ENCODE measurements at regions not wholly inside any gene's neighbourhood (a gene's known extent, or its start where the extent isn't known, plus 50 kb on each side); places are given as distances from the start of the nearest gene placed in this dataset.

DNA sequence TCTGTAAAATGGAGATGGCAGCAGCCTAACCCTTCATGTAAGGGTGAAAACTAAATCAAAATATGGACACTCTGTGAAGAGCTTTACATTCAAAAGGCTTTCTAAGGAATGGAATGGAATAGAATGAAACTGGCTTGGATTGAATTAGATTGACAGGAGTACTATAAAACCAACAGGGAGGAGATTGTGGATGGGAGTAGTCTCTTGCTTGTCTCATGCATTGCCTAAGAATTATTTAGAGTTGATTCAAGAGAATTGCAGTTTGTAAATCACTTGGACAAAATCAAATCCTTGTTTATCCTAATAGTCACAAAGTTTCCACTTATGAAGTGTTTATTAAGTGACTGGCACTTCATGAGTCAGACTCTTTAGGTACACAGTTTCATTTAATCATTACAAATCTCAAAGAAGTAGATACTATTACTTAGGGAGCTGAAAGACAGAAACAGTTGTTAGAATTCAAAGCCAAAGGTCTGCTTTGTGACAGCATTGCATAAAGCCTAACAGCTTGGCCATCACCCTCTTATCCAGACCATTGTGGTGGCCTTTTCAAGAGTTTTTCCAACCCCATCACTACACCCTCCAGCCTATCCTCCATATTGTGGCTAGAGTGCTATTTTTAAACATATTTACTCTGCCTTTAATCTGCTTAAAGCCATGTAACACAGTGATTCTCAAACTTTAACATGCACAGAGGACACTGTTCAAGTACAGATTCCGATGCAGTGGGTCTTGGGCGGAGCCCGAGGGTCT is 91.9 kb upstream of the GHITM start:
- Histone ChIP-seq H3K9me3 (no peaks in the 10 kb centered on the region), H3K27ac (no peak overlapping the region), H3K27me3 (no peaks in the 10 kb centered on the region), H3K36me3 (no peaks in the 10 kb centered on the region), H3K4me1 (no peaks in the 10 kb centered on the region), H3K4me3 (no peak overlapping the region)
- DNase-seq (ENCODE audit: low spot score in 2 of 2), result no peak
- no peak for TF ChIP-seq CTCF (IDR thresholded peaks at IDR 0.05)
- intact Hi-C loops (cut with DNase I), result no loop called here

GRCh38 chr10:84049645-84050011 is 89.7 kb upstream of the GHITM start:
- H3K36me3 ChIP-seq, result no peaks in the 10 kb centered on the region
- H3K9me3 ChIP-seq, result no peaks in the 10 kb centered on the region
- H3K4me3 ChIP-seq, result no peak overlapping the region
- H3K27ac ChIP-seq, result no peak overlapping the region
- no peaks in the 10 kb centered on the region for H3K4me1 ChIP-seq
- no peak for TF ChIP-seq CTCF (IDR thresholded peaks at IDR 0.05)
- intact Hi-C loops (cut with DNase I), result no loop called here
- no peak for DNase-seq (ENCODE audit: low spot score in 2 of 2)
- H3K27me3 ChIP-seq, result no peaks in the 10 kb centered on the region

DNA sequence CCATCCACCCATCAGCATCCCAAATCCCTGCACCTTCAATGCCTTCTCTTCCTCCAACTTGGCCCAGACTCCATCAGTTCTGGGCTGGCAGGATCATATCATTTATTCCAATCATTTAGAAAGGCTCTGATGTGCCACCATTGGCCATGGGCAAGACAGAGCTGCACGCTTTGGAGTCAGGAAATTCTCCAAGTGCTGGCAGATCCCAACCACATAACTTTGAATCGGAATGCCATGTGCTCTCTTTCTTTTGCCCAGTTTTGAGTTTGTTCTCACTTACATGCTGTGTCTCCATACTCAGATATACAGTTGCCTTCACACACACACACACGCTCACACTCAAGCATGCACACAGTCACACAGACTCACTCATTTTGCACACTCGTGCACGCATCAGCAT is 85.7 kb upstream of the GHITM start:
- Histone ChIP-seq H3K27ac (no peak overlapping the region), H3K36me3 (no peaks in the 10 kb centered on the region), H3K4me3 (no peak overlapping the region), H3K4me1 (no peaks in the 10 kb centered on the region), H3K27me3 (no peaks in the 10 kb centered on the region), H3K9me3 (no peaks in the 10 kb centered on the region)
- intact Hi-C loops (cut with DNase I), result no loop called here
- TF ChIP-seq CTCF (IDR thresholded peaks at IDR 0.05), result no peak
- DNase-seq (ENCODE audit: low spot score in 2 of 2), result no peak

DNA sequence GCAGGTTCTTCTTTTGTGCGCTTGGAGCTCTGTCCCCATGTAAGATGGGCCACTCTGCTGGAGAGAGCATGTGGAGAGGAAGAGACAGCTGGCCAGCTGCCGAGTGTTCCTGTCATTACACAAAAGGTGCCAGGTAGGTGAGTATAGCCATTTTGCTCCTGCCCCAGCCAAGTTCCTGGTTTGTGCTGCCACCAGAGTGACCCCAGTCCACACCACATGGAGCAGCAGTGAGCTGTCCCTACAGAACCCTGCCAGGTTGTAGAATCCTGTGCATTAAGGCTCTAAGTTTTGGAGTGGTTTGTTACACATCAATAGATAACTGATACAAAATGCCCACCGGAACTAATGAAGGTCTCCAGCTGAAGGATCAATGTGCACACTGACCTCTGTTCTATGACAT is 84.6 kb upstream of the GHITM start:
- Histone ChIP-seq H3K27ac (no peak overlapping the region), H3K4me3 (no peak overlapping the region), H3K36me3 (no peaks in the 10 kb centered on the region), H3K9me3 (no peaks in the 10 kb centered on the region), H3K4me1 (no peaks in the 10 kb centered on the region), H3K27me3 (no peaks in the 10 kb centered on the region)
- no peak for TF ChIP-seq CTCF (IDR thresholded peaks at IDR 0.05)
- DNase-seq (ENCODE audit: low spot score in 2 of 2), result no peak
- intact Hi-C loops (cut with DNase I), result no loop called here

- Histone ChIP-seq H3K27me3 (no peaks in the 10 kb centered on the region), H3K36me3 (no peaks in the 10 kb centered on the region), H3K9me3 (no peaks in the 10 kb centered on the region), H3K27ac (no peak overlapping the region), H3K4me1 (no peaks in the 10 kb centered on the region), H3K4me3 (no peak overlapping the region)
- intact Hi-C loops (cut with DNase I), result no loop called here
- no peak for TF ChIP-seq CTCF (IDR thresholded peaks at IDR 0.05)
- DNase-seq (ENCODE audit: low spot score in 2 of 2), result no peak
Observed at GRCh38 chr10:84059526-84059925, 79.8 kb upstream of the GHITM start.

DNA sequence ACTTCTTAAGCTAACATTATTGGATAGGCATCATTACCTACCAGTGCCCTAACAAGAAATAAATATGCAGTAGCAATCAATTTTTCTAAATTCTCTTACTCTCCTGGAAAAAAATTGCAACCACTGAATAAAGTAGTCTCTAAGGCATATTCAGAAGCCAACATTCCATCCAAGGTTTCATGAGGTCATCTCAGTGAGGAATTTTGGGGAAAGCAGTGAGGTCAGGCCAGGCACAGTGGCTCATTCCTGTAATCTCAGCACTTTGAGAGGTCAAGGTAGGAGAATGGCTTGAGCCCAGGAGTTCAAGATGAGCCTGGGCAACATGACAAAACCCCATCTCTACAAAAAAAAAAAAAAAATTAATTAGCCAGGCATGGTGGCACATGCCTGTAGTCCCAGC is 75.9 kb upstream of the GHITM start:
- Histone ChIP-seq H3K9me3 (no peaks in the 10 kb centered on the region), H3K27me3 (no peaks in the 10 kb centered on the region), H3K4me1 (no peaks in the 10 kb centered on the region), H3K36me3 (no peaks in the 10 kb centered on the region), H3K4me3 (no peak overlapping the region), H3K27ac (no peak overlapping the region)
- no peak for TF ChIP-seq CTCF (IDR thresholded peaks at IDR 0.05)
- no peak for DNase-seq (ENCODE audit: low spot score in 2 of 2)
- intact Hi-C loops (cut with DNase I), result no loop called here

Measured in ascending aorta (tissue), 2 donors.